ENCODE measurements at regions not wholly inside any gene's neighbourhood (a gene's known extent, or its start where the extent isn't known, plus 50 kb on each side); places are given as distances from the start of the nearest gene placed in this dataset.

GRCh38 chr9:4356306-4356705, 56.4 kb upstream of the GLIS3 start:
- H3K27ac Mint-ChIP-seq, result no peak overlapping the region
- no peaks in the 10 kb centered on the region for H3K36me3 Mint-ChIP-seq (ENCODE audit: low read depth)
- DNase-seq (no peak), ATAC-seq (no peak)
- H3K27me3 Mint-ChIP-seq, result peaks cover 11% of the 10 kb centered on the region
- intact Hi-C loops (cut with DNase I, micrococcal nuclease), result no loop called here
- H3K4me3 Mint-ChIP-seq, result no peak overlapping the region
- no peaks in the 10 kb centered on the region for H3K9me3 Mint-ChIP-seq (ENCODE audit: low read depth)
- no peaks in the 10 kb centered on the region for H3K4me1 Mint-ChIP-seq
- ChIA-PET CTCF (interaction anchor here (1.0 to 1.1 kb wide), 2 partner anchors 10 to 43 kb away, joined by 3 read pairs; no protein-coding TSS in a partner anchor), POLR2A (no interaction called here)

DNA sequence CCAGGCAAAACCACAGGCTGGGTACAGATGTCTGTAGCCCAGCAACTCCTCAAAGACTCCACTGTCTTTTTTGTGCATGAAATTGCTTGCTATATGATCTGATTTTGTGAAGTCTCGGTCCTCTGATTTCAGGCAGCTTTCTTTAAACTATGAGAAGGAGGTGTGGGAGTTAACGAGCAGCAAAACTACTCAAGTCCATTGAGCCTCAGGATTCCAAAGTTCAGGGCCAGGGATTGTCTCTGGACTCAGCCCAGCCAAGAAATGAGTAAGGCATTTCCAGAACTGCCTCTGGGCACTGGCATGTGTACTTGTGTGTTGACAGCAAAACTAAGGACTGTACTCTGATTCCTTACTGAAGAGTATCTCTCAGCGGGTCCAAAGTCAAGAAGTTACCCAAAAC, 53.4 kb upstream of the GLIS3 start:
- H3K9me3 Mint-ChIP-seq (ENCODE audit: low read depth), result no peaks in the 10 kb centered on the region

DNA sequence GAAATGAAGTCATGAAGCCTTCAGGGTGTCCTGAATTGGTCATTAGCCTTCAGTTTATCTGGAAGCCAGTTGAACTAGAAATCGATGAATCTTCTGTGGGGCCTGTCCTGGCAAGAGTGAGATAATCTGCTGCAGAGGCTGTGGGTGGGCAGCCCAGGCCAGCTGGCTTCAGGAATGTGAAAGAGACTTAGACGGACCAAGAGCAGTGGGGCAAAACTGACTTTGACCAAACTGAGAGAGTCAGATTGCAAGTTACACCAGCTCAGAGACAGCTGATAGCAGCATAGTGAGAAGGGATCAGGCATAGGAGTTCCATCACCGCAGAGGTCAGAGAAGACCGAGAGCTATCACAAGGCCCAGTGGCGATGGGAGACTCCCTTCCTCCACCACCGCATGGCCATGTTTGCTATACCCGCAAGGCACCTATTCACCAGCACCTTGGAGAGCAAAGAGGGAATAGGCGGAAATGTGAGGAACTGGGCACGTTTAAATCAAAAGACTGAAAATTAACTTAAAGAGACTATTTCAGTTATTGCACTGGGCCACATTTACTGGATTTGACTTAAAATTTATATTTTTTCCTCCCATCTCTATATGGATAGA, 50.0 kb upstream of the GLIS3 start:
- H3K9me3 Mint-ChIP-seq (ENCODE audit: low read depth), result no peaks in the 10 kb centered on the region
- H3K4me3 Mint-ChIP-seq, result no peak overlapping the region
- ChIA-PET POLR2A (no interaction called here), CTCF (interaction anchor here (0.6 kb wide), 1 partner anchor 16 kb away, joined by 3 read pairs; no protein-coding TSS in a partner anchor)
- ATAC-seq, result no peak
- peaks cover 8% of the 10 kb centered on the region for H3K4me1 Mint-ChIP-seq
- H3K27ac Mint-ChIP-seq, result no peak overlapping the region
- no peaks in the 10 kb centered on the region for H3K36me3 Mint-ChIP-seq (ENCODE audit: low read depth)
- peaks cover 2% of the 10 kb centered on the region for H3K27me3 Mint-ChIP-seq
- intact Hi-C loops (cut with DNase I, micrococcal nuclease), result no loop called here
- DNase-seq, result no peak

More for the DNA sequence above, 53.4 kb upstream of the GLIS3 start:
- intact Hi-C loops (cut with DNase I, micrococcal nuclease), result no loop called here
- ChIA-PET POLR2A (no interaction called here), CTCF (no interaction called here)
- H3K36me3 Mint-ChIP-seq (ENCODE audit: low read depth), result no peaks in the 10 kb centered on the region
- H3K4me1 Mint-ChIP-seq, result no peaks in the 10 kb centered on the region
- peaks cover 10% of the 10 kb centered on the region for H3K27me3 Mint-ChIP-seq
- DNase-seq, result no peak
- no peak overlapping the region for H3K4me3 Mint-ChIP-seq
- no peak overlapping the region for H3K27ac Mint-ChIP-seq
- no peak for ATAC-seq

Data from activated CD4-positive, alpha-beta T cell treated with anti-CD3 and anti-CD28 coated beads for 36 hours (primary cell).